H9 (cell line): ENCODE measurements at regions not wholly inside any gene's neighbourhood (a gene's known extent, or its start where the extent isn't known, plus 50 kb on each side); places are given as distances from the start of the nearest gene placed in this dataset.

Experiments used
- DNase-seq: peaks from one replicate; pipeline ENCODE4 v3.0.0-alpha.2; 2017
- H2AFZ ChIP-seq: one replicate; pipeline ENCODE4 v1.6.1; 2013; ENCODE audit warnings: mild to moderate bottlenecking, low read length, control low read depth, moderate library complexity
- H2AK5ac ChIP-seq: 2 replicates; pipeline ENCODE4 v1.6.1; 2013; ENCODE audit warnings: low read length, control low read depth, mixed read lengths; ENCODE audit not compliant: insufficient read length
- H2BK120ac ChIP-seq: one replicate; pipeline ENCODE4 v1.6.1; 2013; ENCODE audit warnings: low read depth, mild to moderate bottlenecking, low read length, control low read depth, inconsistent platforms; ENCODE audit not compliant: poor library complexity, severe bottlenecking
- H2BK12ac ChIP-seq: 2 replicates; pipeline ENCODE4 v1.6.1; 2013; ENCODE audit warnings: low read length, control low read depth, mixed read lengths, low read depth; ENCODE audit not compliant: insufficient read length
- H2BK15ac ChIP-seq: 2 replicates; pipeline ENCODE4 v1.6.1; 2013; ENCODE audit warnings: low read depth, low read length, control low read depth
- H2BK20ac ChIP-seq: one replicate; pipeline ENCODE4 v1.6.1; 2013; ENCODE audit warnings: low read depth, mild to moderate bottlenecking, low read length, control low read depth, inconsistent platforms; ENCODE audit not compliant: poor library complexity, severe bottlenecking
- H2BK5ac ChIP-seq: 2 replicates; pipeline ENCODE4 v1.6.1; 2013; ENCODE audit warnings: low read length, control low read depth, mixed read lengths; ENCODE audit not compliant: insufficient read length
- H3K14ac ChIP-seq: 2 replicates; pipeline ENCODE4 v1.6.1; 2013; ENCODE audit warnings: low read length, control low read depth; ENCODE audit not compliant: insufficient read depth
- H3K18ac ChIP-seq: 2 replicates; pipeline ENCODE4 v1.6.1; 2013; ENCODE audit warnings: low read depth, mild to moderate bottlenecking, mixed read lengths, low read length, control low read depth; ENCODE audit not compliant: insufficient read length
- H3K23ac ChIP-seq: 2 replicates; pipeline ENCODE4 v1.6.1; 2013; ENCODE audit warnings: low read length, control low read depth, mixed read lengths, low read depth; ENCODE audit not compliant: insufficient read length
- H3K23me2 ChIP-seq: 2 replicates; pipeline ENCODE4 v1.6.1; 2013; ENCODE audit warnings: low read depth, mild to moderate bottlenecking, mixed read lengths, low read length, control low read depth; ENCODE audit not compliant: insufficient read length, poor library complexity, severe bottlenecking
- H3K27ac ChIP-seq: 2 replicates; pipeline ENCODE4 v1.5.1; 2013; ENCODE audit warnings: low read length, control low read depth, mixed read lengths, low read depth; ENCODE audit not compliant: insufficient read length
- H3K27me3 ChIP-seq: 2 replicates; pipeline ENCODE4 v1.6.1; 2013; ENCODE audit warnings: low read length, control low read depth, inconsistent platforms; ENCODE audit not compliant: insufficient read depth
- H3K4ac ChIP-seq: 2 replicates; pipeline ENCODE4 v1.6.1; 2013; ENCODE audit warnings: low read depth, mild to moderate bottlenecking, control low read depth, inconsistent platforms, low read length, moderate library complexity
- H3K4me1 ChIP-seq: 2 replicates; pipeline ENCODE4 v1.6.1; 2013; ENCODE audit warnings: low read length, control low read depth, inconsistent platforms; ENCODE audit not compliant: insufficient read depth
- H3K4me2 ChIP-seq: 2 replicates; pipeline ENCODE4 v1.6.1; 2013; ENCODE audit warnings: low read length, control low read depth, mixed read lengths; ENCODE audit not compliant: insufficient read length, insufficient read depth
- H3K56ac ChIP-seq: 2 replicates; pipeline ENCODE4 v1.6.1; 2013; ENCODE audit warnings: low read depth, mild to moderate bottlenecking, mixed read lengths, low read length, control low read depth; ENCODE audit not compliant: insufficient read length
- H3K79me1 ChIP-seq: 2 replicates; pipeline ENCODE4 v1.6.1; 2013; ENCODE audit warnings: low read depth, mild to moderate bottlenecking, moderate library complexity, low read length, control low read depth, inconsistent platforms; ENCODE audit not compliant: insufficient read depth, poor library complexity, severe bottlenecking
- H3K79me2 ChIP-seq: 2 replicates; pipeline ENCODE4 v1.6.1; 2013; ENCODE audit warnings: low read length, control low read depth, inconsistent platforms; ENCODE audit not compliant: insufficient read depth
- H3K9ac ChIP-seq: 2 replicates; pipeline ENCODE4 v1.6.1; 2013; ENCODE audit warnings: low read length, control low read depth, mixed read lengths; ENCODE audit not compliant: insufficient read length; ENCODE audit errors: extremely low read depth
- H3K9me3 ChIP-seq: one replicate; pipeline ENCODE4 v1.6.1; 2013; ENCODE audit warnings: low read depth, low read length, inconsistent platforms; ENCODE audit not compliant: control insufficient read depth
- H3T11ph ChIP-seq: one replicate; pipeline ENCODE4 v1.6.1; 2013; ENCODE audit warnings: mild to moderate bottlenecking, low read length, control low read depth, inconsistent platforms
- H4K20me1 ChIP-seq: one replicate; pipeline ENCODE4 v1.6.1; 2013; ENCODE audit not compliant: control insufficient read depth, insufficient read length, insufficient read depth
- H4K5ac ChIP-seq: 2 replicates; pipeline ENCODE4 v1.6.1; 2013; ENCODE audit warnings: low read depth, mild to moderate bottlenecking, mixed read lengths, low read length, control low read depth; ENCODE audit not compliant: insufficient read length
- H4K8ac ChIP-seq: replicated peaks from 2 replicates; pipeline ENCODE4 v1.6.1; 2013; ENCODE audit warnings: low read length, control low read depth, mixed read lengths, low read depth; ENCODE audit not compliant: insufficient read length
- H4K91ac ChIP-seq: 2 replicates; pipeline ENCODE4 v1.6.1; 2013; ENCODE audit warnings: low read depth, mild to moderate bottlenecking, moderate library complexity, mixed read lengths, low read length, control low read depth; ENCODE audit not compliant: insufficient read length
- H3K27ac Mint-ChIP-seq, 3 experiments: 2 replicates in 2 of 3; 3 replicates in 1 of 3; pipeline ENCODE4 v1.8.0; 2020 to 2021; ENCODE audit warnings: mixed read lengths in 3 of 3, mild to moderate bottlenecking in 1 of 3, moderate library complexity in 1 of 3
- H3K27me3 Mint-ChIP-seq: 2 replicates; pipeline ENCODE4 v1.8.0; 2021; ENCODE audit warnings: low read depth, mild to moderate bottlenecking, moderate library complexity, mixed read lengths
- H3K36me3 Mint-ChIP-seq, 3 experiments: 2 replicates in 2 of 3; 3 replicates in 1 of 3; pipeline ENCODE4 v1.8.0; 2020 to 2021; ENCODE audit warnings: low read depth in 3 of 3, mixed read lengths in 3 of 3; ENCODE audit not compliant: insufficient read depth in 1 of 3
- H3K4me1 Mint-ChIP-seq, 2 experiments: 2 replicates each; pipeline ENCODE4 v1.8.0; 2020; ENCODE audit warnings: mixed read lengths in 2 of 2
- H3K4me3 Mint-ChIP-seq, 2 experiments: 2 replicates in 1 of 2; 3 replicates in 1 of 2; pipeline ENCODE4 v1.8.0; 2020 to 2021; ENCODE audit warnings: mild to moderate bottlenecking in 2 of 2, mixed read lengths in 2 of 2, moderate library complexity in 1 of 2
- H3K9me3 Mint-ChIP-seq, 2 experiments: 2 replicates in 1 of 2; 3 replicates in 1 of 2; pipeline ENCODE4 v1.8.0; 2020; ENCODE audit warnings: mild to moderate bottlenecking in 2 of 2, mixed read lengths in 2 of 2, moderate library complexity in 1 of 2
- WGBS: extraction: QIAGEN DNeasy Blood & Tissue Kit; methylation state at CpG from one replicate; pipeline ENCODE4 v1.1.7; 2013; ENCODE audit warnings: missing lambda C conversion rate, low lambda C conversion rate, mixed read lengths; ENCODE audit not compliant: insufficient read length; ENCODE audit errors: extremely low coverage; 5-methylcytosine and 5-hydroxymethylcytosine counted together
- TF ChIP-seq, protein P1 (sequence below): fragments of 200-600 bp; sonication (generic); conservative IDR thresholded peaks from 3 replicates; pipeline ENCODE4 v1.8.0; 2021; ENCODE audit warnings: antibody characterized with exemption, mild to moderate bottlenecking

DNA sequence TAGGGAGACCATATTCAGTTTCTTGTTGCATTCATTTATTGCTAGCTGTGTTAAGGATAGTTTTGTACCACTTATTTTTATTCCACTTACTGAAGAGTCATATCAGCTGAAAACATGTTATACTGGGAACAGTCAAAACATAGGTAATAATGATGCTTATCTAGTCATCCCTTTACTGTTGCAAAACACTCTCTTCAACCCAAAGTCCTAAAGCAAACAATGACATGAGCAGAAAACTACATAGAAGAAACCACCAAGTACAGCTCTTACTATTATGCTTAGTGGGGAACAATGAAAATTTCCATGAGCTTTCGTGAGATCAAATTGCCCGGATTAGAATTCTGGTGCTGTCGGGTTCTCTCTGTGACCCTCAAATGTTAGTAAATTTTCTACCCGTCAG, 681.4 kb downstream of the NR2F1-AS1 start:
- no peak overlapping the region for H3K9ac ChIP-seq
- no peak overlapping the region for H3K4me2 ChIP-seq
- Mint-ChIP-seq H3K27me3 (no peaks in the 10 kb centered on the region), H3K4me1 (no peaks in the 10 kb centered on the region), H3K4me3 (no peak overlapping the region), H3K9me3 (no peaks in the 10 kb centered on the region), H3K27ac (no peak overlapping the region), H3K36me3 (no peaks in the 10 kb centered on the region)
- H3K79me1 ChIP-seq = no peaks in the 10 kb centered on the region
- H2BK12ac ChIP-seq = no peak overlapping the region
- H2BK15ac ChIP-seq = no peak overlapping the region
- TF ChIP-seq, protein P1, sequence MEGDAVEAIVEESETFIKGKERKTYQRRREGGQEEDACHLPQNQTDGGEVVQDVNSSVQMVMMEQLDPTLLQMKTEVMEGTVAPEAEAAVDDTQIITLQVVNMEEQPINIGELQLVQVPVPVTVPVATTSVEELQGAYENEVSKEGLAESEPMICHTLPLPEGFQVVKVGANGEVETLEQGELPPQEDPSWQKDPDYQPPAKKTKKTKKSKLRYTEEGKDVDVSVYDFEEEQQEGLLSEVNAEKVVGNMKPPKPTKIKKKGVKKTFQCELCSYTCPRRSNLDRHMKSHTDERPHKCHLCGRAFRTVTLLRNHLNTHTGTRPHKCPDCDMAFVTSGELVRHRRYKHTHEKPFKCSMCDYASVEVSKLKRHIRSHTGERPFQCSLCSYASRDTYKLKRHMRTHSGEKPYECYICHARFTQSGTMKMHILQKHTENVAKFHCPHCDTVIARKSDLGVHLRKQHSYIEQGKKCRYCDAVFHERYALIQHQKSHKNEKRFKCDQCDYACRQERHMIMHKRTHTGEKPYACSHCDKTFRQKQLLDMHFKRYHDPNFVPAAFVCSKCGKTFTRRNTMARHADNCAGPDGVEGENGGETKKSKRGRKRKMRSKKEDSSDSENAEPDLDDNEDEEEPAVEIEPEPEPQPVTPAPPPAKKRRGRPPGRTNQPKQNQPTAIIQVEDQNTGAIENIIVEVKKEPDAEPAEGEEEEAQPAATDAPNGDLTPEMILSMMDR = no peak
- H2AK5ac ChIP-seq = no peak overlapping the region
- H4K91ac ChIP-seq = no peak overlapping the region
- H3T11ph ChIP-seq = no peak overlapping the region
- H2BK20ac ChIP-seq = no peak overlapping the region
- H3K27ac ChIP-seq = no peak overlapping the region
- no peak overlapping the region for H3K23ac ChIP-seq
- H2AFZ ChIP-seq = no peak overlapping the region
- H3K9me3 ChIP-seq = no peaks in the 10 kb centered on the region
- H4K5ac ChIP-seq = no peak overlapping the region
- no CpG with 5 or more reads among the region's 4 CpGs for WGBS
- no peak for DNase-seq
- H3K4ac ChIP-seq = no peak overlapping the region
- H3K4me1 ChIP-seq = no peaks in the 10 kb centered on the region
- H3K23me2 ChIP-seq = no peaks in the 10 kb centered on the region
- H2BK120ac ChIP-seq = no peak overlapping the region
- no peak overlapping the region for H3K18ac ChIP-seq
- H3K79me2 ChIP-seq = no peaks in the 10 kb centered on the region
- H4K8ac ChIP-seq = no peak overlapping the region
- no peak overlapping the region for H3K56ac ChIP-seq
- no peaks in the 10 kb centered on the region for H3K27me3 ChIP-seq
- no peak overlapping the region for H2BK5ac ChIP-seq
- no peak overlapping the region for H3K14ac ChIP-seq
- H4K20me1 ChIP-seq = no peaks in the 10 kb centered on the region
